GM23338 (cell line): ENCODE measurements at regions not wholly inside any gene's neighbourhood (a gene's known extent, or its start where the extent isn't known, plus 50 kb on each side); places are given as distances from the start of the nearest gene placed in this dataset.

Source experiments
- ATAC-seq: fragments of 200-7000 bp; cut with Tn5 transposase; 3 replicates; pipeline ENCODE4 v1.9.1; 2020
- DNase-seq: peaks from one replicate; pipeline ENCODE4 v3.0.0-alpha.2; 2015; ENCODE audit warnings: low spot score
- H2AFZ ChIP-seq: fragments of 200-600 bp; sonication (generic); 2 replicates; pipeline ENCODE4 v1.8.0; 2016; ENCODE audit warnings: antibody characterized with exemption, mild to moderate bottlenecking, moderate library complexity
- H3F3A ChIP-seq: fragments of 200-600 bp; sonication (generic); replicated peaks from 2 replicates; pipeline ENCODE4 v1.8.0; 2017; ENCODE audit warnings: antibody characterized with exemption, mixed run types, low read depth
- H3K27ac ChIP-seq: fragments of 200-600 bp; sonication (generic); 2 replicates; pipeline ENCODE4 v1.6.1; 2016; ENCODE audit warnings: low read depth
- H3K27me3 ChIP-seq: fragments of 200-600 bp; sonication (generic); 2 replicates; pipeline ENCODE4 v1.8.0; 2016; ENCODE audit warnings: mild to moderate bottlenecking, mixed run types, moderate library complexity; ENCODE audit not compliant: insufficient read depth
- H3K36me3 ChIP-seq: fragments of 200-600 bp; sonication (generic); 2 replicates; pipeline ENCODE4 v1.8.0; 2016; ENCODE audit warnings: mild to moderate bottlenecking; ENCODE audit not compliant: insufficient read depth
- H3K4me1 ChIP-seq: fragments of 200-600 bp; sonication (generic); 2 replicates; pipeline ENCODE4 v1.8.0; 2016; ENCODE audit warnings: mild to moderate bottlenecking, moderate library complexity; ENCODE audit not compliant: insufficient read depth
- H3K4me2 ChIP-seq: fragments of 200-600 bp; sonication (generic); 2 replicates; pipeline ENCODE4 v1.7.1; 2017; ENCODE audit warnings: mixed run types
- H3K4me3 ChIP-seq: fragments of 200-600 bp; sonication (generic); 2 replicates; pipeline ENCODE4 v1.6.1; 2016; ENCODE audit warnings: mixed run types
- H3K79me2 ChIP-seq: fragments of 200-600 bp; sonication (generic); replicated peaks from 2 replicates; pipeline ENCODE4 v1.8.0; 2017; ENCODE audit warnings: mild to moderate bottlenecking; ENCODE audit not compliant: insufficient read depth
- H3K9me2 ChIP-seq: fragments of 200-600 bp; sonication (generic); 2 replicates; pipeline ENCODE4 v1.8.0; 2017; ENCODE audit not compliant: insufficient read depth
- H4K20me1 ChIP-seq: fragments of 200-600 bp; sonication (generic); replicated peaks from 2 replicates; pipeline ENCODE4 v1.8.0; 2017; ENCODE audit warnings: mild to moderate bottlenecking; ENCODE audit not compliant: insufficient read depth
- H3K27ac Mint-ChIP-seq: 2 replicates; pipeline ENCODE4 v1.8.0; 2020; ENCODE audit warnings: inconsistent platforms, mild to moderate bottlenecking, moderate library complexity, mixed read lengths
- H3K27me3 Mint-ChIP-seq: 3 replicates; pipeline ENCODE4 v1.8.0; 2022; ENCODE audit warnings: low read depth, mild to moderate bottlenecking, moderate library complexity, mixed read lengths, inconsistent platforms; ENCODE audit not compliant: insufficient read depth, poor library complexity
- H3K36me3 Mint-ChIP-seq: 3 replicates; pipeline ENCODE4 v1.8.0; 2021; ENCODE audit warnings: low read depth, mild to moderate bottlenecking, inconsistent platforms, moderate library complexity, mixed read lengths
- H3K4me1 Mint-ChIP-seq: 3 replicates; pipeline ENCODE4 v1.8.0; 2020; ENCODE audit warnings: mild to moderate bottlenecking, inconsistent platforms, mixed read lengths
- H3K4me3 Mint-ChIP-seq: 3 replicates; pipeline ENCODE4 v1.8.0; 2021; ENCODE audit warnings: moderate library complexity, mild to moderate bottlenecking, inconsistent platforms, mixed read lengths
- H3K9me3 Mint-ChIP-seq: 3 replicates; pipeline ENCODE4 v1.8.0; 2020; ENCODE audit warnings: moderate library complexity, mild to moderate bottlenecking, inconsistent platforms, mixed read lengths
- CREB1 ChIP-seq: fragments of 250-450 bp; sonication (Bioruptor Pico); IDR thresholded peaks from 2 replicates; pipeline ENCODE4 v1.5.0; 2020; ENCODE audit warnings: low read depth, mild to moderate bottlenecking, moderate library complexity
- CTCF ChIP-seq, 2 experiments: fragments of 200-600 bp in 1 of 2; sonication (generic) in 1 of 2; conservative IDR thresholded peaks; 2 replicates each; pipeline versions ENCODE4 v1.5.1 to v1.6.1; 2016 to 2017; ENCODE audit warnings: antibody characterized with exemption in 2 of 2, low read depth in 2 of 2, mild to moderate bottlenecking in 2 of 2, moderate library complexity in 1 of 2
- EZH2 ChIP-seq: fragments of 200-600 bp; sonication (generic); IDR thresholded peaks from one replicate; pipeline ENCODE4 v1.8.0; 2017; ENCODE audit warnings: antibody characterized with exemption, mild to moderate bottlenecking, low read depth; ENCODE audit not compliant: unreplicated experiment
- EZH2phosphoT487 ChIP-seq: fragments of 200-600 bp; sonication (generic); IDR thresholded peaks from one replicate; pipeline ENCODE4 v1.8.1; 2018; ENCODE audit warnings: antibody characterized with exemption; ENCODE audit not compliant: unreplicated experiment
- NANOG ChIP-seq: IDR thresholded peaks from 2 replicates; pipeline ENCODE4 v1.6.1; 2016; ENCODE audit warnings: antibody characterized with exemption, borderline replicate concordance
- POLR2AphosphoS5 ChIP-seq: IDR thresholded peaks from 2 replicates; pipeline ENCODE4 v1.6.1; 2016; ENCODE audit warnings: antibody characterized with exemption, low read depth
- REST ChIP-seq: IDR thresholded peaks from one replicate; pipeline ENCODE4 v1.6.1; 2018; ENCODE audit warnings: antibody characterized with exemption; ENCODE audit not compliant: unreplicated experiment
- STAT1 ChIP-seq: IDR thresholded peaks from one replicate; pipeline ENCODE4 v1.6.1; 2016; ENCODE audit warnings: antibody characterized with exemption; ENCODE audit not compliant: unreplicated experiment
- ZNF114 ChIP-seq: fragments of 250-450 bp; sonication (Bioruptor Pico); IDR thresholded peaks from 2 replicates; pipeline ENCODE4 v1.5.0; 2020; ENCODE audit warnings: mild to moderate bottlenecking, moderate library complexity
- ZNF331 ChIP-seq: fragments of 250-450 bp; sonication (Bioruptor Pico); IDR thresholded peaks from 2 replicates; pipeline ENCODE4 v1.5.0; 2020; ENCODE audit warnings: low read depth, mild to moderate bottlenecking, moderate library complexity
- ZNF462 ChIP-seq: fragments of 250-450 bp; sonication (Bioruptor Pico); IDR thresholded peaks from 2 replicates; pipeline ENCODE4 v1.5.0; 2020; ENCODE audit warnings: mild to moderate bottlenecking, moderate library complexity

- no peaks in the 10 kb centered on the region for H3K4me1 ChIP-seq
- no peaks in the 10 kb centered on the region for H3K27me3 ChIP-seq
- ATAC-seq (no peak), DNase-seq (no peak)
- no peak overlapping the region for H3K27ac ChIP-seq
- no peaks in the 10 kb centered on the region for H3K79me2 ChIP-seq
- H4K20me1 ChIP-seq, result no peaks in the 10 kb centered on the region
- H2AFZ ChIP-seq, result no peak overlapping the region
- no peak for TF ChIP-seq ZNF114 (CRISPR knock-in tag)
- TF ChIP-seq EZH2, result no peak
- TF ChIP-seq POLR2AphosphoS5, result no peak
- no peak for TF ChIP-seq REST
- TF ChIP-seq NANOG, result no peak
- no peak for TF ChIP-seq CREB1 (CRISPR knock-in tag)
- TF ChIP-seq ZNF462, result no peak
- no peak for TF ChIP-seq ZNF331 (CRISPR knock-in tag)
- no peak for TF ChIP-seq CTCF (conservative IDR thresholded peaks at IDR 0.05; ENCODE audit: low read depth in 2 of 2)
- TF ChIP-seq EZH2phosphoT487, result no peak
- no peak for TF ChIP-seq STAT1
- no peak overlapping the region for H3K27ac Mint-ChIP-seq
- H3K36me3 Mint-ChIP-seq, result no peaks in the 10 kb centered on the region; the same call in 2 of the 3 replicates
- H3K9me3 Mint-ChIP-seq, result no peaks in the 10 kb centered on the region
- no peak overlapping the region for H3K4me2 ChIP-seq
- H3F3A ChIP-seq, result no peaks in the 10 kb centered on the region
- no peak overlapping the region for H3K4me3 ChIP-seq
- H3K27me3 Mint-ChIP-seq, result no peaks in the 10 kb centered on the region
- H3K4me3 Mint-ChIP-seq, result no peak overlapping the region
- H3K9me2 ChIP-seq, result no peaks in the 10 kb centered on the region
- no peaks in the 10 kb centered on the region for H3K4me1 Mint-ChIP-seq
- H3K36me3 ChIP-seq, result no peaks in the 10 kb centered on the region
Measured at GRCh38 chr7:9498303-9498702, 1064.9 kb downstream of the NXPH1 start.
